ENCODE measurements at regions not wholly inside any gene's neighbourhood (a gene's known extent, or its start where the extent isn't known, plus 50 kb on each side); places are given as distances from the start of the nearest gene placed in this dataset.
"Not testable (repeated sequence)": the region's sequence is repeated elsewhere in the genome, so short reads cannot be mapped to it uniquely, and the experiment has no call there.

DNA sequence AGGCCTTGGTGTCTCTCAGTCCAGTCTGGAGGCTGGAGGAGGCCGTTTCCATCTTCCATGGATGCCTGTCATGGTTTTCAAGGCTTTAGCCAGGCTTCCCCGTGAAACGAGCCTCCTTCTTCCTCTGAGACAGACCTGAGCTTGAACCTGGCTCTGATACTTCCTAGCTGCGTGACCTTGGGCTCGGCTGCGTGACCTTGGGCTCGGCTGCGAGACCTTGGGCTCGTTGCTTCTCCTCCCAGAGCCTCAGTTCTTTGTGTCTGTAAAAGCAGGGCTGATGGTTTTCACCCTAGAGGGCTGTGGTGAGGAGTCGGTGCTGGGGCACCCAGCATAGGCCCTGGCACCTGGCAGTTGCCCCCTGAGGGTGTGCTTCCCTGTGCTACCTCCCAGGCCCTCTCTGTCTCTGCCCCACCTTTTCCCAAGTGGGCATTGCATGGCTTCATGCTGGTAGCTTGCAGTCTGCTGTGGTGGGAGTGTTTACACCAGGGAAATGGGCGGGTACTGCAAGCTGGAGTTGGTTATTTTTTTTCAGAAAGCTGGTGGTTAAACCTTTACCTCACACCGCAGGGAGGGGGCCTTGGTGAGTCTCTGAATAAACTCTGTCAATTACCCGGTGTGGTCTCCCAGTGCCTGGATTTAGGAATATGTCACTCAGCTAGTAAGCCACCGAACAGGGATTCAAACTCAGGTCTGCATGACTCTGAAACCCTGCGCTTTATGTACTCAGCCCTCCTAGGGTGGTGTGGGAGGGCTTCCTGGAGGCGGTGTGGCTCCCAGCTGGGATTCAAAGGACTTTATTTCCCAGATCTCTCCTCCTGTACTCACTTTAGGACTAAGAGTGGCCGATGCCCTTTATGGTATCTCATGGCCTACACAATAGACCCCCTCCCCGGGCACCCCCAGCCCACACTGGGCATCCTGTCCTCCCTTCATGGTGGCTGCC lies 129.0 kb upstream of the CIBAR2 start:
- DNase-seq = no peak

DNA sequence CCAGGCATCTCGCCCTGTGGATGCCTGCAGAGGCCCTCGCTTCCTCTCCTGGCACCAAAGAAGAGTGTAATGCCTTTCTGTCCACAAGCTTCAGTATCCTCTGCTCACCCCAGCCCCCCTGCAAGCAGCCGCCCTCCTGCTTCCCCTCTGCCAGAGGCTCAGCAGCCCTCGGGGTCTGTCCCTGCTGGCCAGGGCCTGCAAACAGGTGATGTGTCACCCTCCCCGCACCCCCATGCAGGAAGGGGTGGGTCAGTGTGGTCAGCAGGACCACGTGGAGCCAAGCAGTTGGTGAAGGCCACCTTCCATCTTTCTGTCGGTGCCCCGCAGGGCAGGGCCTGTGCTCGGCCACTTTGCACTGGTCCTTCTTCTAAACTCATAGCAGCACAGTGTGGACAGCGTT lies 129.9 kb upstream of the CIBAR2 start:
- DNase-seq = no peak

DNA sequence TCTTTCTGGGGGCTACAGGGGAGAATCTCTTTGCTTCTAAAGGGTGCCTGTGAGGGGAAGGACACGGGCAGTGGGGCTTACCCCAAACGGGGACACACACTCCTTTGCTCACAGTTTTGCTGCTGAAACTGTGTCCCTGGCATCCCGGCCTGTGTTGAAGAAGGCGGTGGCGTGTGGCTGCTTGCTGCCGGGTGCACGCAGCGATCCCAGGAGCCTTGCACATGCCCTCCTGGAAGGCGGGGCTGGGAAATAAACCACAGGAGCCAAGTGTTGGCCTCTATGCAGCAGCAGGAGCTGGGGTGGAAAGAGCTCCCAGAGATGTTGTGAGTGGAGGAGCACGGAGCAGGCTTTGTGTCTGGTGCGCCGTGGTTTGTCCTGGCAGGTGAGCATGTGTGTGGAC lies 131.0 kb upstream of the CIBAR2 start:
- no peak for DNase-seq

- DNase-seq = not testable (repeated sequence)
These were observed 132.2 kb upstream of the CIBAR2 start for GRCh38 chr16:85244452-85244851.

GRCh38 chr16:85245307-85246172 lies 133.3 kb upstream of the CIBAR2 start:
- DNase-seq = peak; percentile 12

DNA sequence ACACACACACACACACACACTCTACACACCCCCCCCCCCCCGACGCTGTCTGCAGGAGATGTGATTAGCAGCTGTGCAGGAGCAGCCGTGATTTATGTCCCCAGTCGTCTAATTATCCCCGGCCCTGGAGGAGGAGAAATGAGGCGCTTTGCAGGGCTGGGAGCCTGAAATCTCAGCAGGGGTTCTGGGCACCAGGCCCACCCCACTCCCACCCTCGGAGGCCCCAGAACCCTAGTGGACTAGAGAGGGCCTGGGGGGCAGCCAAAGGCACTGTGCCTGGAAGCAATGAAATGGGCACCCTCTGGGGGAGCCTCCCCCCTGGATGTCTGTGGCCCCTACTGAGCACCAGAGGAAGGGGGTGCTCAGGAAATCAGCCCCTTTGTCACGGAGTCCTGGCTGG lies 134.2 kb upstream of the CIBAR2 start:
- no peak for DNase-seq

GRCh38 chr16:85246973-85247372 lies 134.7 kb upstream of the CIBAR2 start:
- DNase-seq = no peak

DNA sequence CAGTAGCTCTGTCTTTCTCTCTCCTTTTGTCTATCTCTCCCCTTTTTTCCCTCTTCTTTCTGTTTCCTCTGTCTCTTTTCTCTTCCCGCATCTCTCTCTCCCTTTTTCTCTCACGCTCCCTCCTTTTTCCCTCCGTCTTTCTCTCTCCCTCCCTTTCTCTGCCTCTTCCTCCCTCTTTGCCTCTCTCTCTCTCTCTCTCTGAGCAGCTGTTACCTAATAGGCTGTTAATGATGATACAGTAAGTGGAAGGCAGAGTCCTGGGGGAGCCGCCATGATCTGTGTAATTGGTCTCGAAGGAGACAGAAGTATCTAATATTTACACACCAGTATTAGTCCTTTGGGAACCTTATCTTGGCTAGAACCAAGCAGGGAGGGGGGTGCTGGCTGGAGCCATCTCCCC lies 136.1 kb upstream of the CIBAR2 start:
- no peak for DNase-seq

GRCh38 chr16:85248857-85249256 lies 136.6 kb upstream of the CIBAR2 start:
- no peak for DNase-seq

DNA sequence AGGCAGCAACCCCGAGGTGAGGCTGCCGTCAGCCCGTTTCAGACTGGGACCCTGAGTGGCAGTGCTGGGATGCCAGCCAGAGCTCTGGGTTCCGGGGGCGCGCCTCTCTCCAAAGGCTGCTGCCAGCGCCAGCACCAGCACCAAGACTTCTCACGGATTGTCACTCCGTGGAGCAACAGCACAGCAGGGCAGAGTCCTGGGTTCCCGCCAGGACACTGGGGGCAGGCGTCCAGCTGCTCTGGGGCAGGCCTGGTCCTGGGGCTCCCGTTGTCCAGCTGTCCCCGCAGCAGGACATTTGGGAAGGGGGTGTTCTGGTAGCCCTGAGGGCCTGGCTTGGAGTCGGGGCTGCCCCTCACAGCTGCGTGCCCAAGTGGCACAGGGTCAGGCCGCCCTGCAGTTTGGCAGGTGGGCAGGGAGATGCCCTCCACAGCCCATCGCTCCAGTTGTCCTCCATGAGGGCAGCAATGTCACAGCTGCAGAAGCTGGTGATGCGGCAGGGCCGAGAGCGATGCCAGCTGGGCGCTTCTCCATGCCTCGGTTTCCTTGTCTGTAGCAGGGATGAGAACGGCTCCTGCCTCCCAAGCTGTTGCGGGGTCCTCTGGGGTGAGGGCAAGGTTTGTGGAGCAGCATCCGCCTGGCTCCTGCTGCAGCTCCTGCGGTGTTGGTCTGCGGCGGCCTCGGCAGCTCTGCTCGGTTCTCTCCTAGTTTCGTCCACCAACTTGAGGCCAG lies 137.3 kb upstream of the CIBAR2 start:
- no peak for DNase-seq

- no peak for DNase-seq
These were observed 137.8 kb upstream of the CIBAR2 start for GRCh38 chr16:85250147-85250463.

GRCh38 chr16:85250609-85251223 lies 138.4 kb upstream of the CIBAR2 start:
- no peak for DNase-seq

GRCh38 chr16:85251225-85251760 lies 139.0 kb upstream of the CIBAR2 start:
- no peak for DNase-seq

DNA sequence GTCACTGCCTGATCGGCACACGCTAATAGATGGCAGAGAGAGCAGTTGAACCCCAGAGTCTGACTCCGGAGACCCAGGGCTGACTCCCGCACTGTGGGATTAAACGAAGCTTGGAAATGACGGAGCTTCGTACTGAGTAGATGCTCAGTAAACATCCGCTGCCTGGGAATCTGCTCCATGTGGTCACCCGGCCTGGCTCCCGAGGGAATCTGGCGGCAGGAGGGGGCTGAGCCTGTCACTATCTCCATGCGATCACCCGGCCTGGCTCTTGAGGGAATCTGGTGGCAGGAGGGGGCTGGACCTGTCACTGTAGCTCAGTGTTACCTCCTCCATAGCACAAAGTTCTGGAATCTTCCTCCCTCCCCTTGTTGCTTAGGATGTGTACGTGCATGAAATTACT lies 139.7 kb upstream of the CIBAR2 start:
- DNase-seq = no peak

DNA sequence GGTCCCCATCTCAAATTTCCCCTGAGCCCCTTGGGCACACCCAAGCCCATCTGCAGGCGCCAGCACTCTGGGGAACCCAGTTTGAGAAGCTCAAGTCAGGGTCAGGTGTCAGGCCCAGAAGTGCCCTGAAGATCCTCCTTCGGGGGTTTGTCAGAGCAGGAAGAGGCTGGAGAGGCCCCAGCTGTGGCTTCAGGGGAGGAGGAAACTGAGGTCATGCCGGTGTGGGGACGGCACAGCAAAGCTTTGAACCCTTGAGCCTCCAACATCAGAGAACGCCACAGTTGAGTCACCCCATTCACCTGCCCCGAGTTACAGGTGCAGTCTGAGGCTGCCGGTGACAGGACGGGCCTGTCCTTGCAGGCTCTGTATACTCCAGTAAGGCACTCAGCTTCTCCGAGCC lies 140.2 kb upstream of the CIBAR2 start:
- DNase-seq = no peak

GRCh38 chr16:85253084-85253941 lies 141.0 kb upstream of the CIBAR2 start:
- peak; percentile 41 for DNase-seq

- no peak for DNase-seq
These were observed 141.8 kb upstream of the CIBAR2 start for GRCh38 chr16:85254051-85254450.

- DNase-seq = no peak
These were observed 142.6 kb upstream of the CIBAR2 start for GRCh38 chr16:85254921-85255320.

DNA sequence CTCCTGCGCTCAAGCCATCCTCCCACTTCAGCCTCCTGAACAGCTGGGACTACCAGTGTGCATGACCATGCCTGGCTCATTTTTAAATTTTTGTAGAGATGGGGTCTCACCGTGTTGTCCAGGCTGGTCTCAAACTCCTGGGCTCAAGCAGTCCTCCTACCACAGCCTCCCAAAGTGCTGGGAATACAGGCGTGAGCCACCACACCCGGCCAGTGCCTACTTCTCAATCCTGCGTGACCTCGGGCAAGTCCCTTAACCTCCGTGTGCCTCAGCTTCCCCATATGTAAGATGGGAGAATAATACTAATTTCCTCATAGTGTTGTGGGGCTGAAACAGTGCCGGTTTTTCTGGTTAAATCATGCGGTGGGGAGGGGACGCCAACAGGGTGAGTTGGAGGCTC lies 143.5 kb upstream of the CIBAR2 start:
- DNase-seq = no peak

DNA sequence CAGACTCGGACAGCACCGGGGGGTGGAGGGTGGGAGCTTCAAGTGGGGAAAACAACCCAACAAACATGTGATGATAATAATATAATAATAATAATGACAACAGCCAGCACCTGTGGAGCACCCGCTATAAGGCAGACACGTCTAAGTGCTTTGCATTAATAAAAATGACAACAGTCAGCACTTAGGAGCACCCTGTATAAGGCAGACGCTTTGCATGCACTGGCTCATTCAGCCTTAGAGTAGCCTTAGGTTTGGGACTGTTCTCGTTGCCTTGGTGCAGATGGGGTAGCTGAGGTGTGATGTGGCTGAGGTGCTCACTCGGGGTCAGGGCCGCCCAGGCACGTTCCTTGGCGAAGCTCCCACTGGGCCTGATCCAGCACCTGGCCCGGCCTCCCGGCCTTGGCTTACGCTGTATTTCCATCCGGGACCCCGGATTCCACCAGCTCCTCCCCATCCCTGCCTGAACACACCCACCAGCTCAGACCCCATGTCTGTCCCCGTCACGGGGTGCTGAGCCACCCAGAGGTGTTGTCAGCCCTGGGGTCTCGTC lies 144.0 kb upstream of the CIBAR2 start:
- DNase-seq = no peak

DNA sequence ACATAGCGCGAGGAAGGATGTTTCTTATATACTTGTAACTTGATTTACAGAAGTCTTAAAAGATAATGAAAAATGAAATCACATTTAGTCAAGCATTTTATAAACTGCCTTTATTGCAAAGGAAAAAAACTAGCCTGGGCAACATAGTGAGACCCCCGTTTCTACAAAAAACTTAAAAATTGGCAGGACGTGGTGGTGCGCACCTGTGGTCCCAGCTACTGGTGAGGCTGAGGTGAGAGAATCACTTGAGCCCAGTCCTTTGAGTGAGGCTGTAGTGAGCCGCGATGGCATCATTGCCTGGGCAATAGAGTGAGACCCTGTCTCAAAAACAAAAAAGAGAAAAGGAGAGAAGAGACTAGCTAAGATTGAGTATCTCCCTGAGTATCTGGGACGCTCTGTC lies 145.2 kb upstream of the CIBAR2 start:
- DNase-seq = no peak

Data from activated effector memory CD4-positive, alpha-beta T cell treated with Interleukin-2 at 50 U/mL for 16 hours (primary cell).